ENCODE measurements at regions not wholly inside any gene's neighbourhood (a gene's known extent, or its start where the extent isn't known, plus 50 kb on each side); places are given as distances from the start of the nearest gene placed in this dataset.
"Not testable (repeated sequence)": the region's sequence is repeated elsewhere in the genome, so short reads cannot be mapped to it uniquely, and the experiment has no call there.

DNA sequence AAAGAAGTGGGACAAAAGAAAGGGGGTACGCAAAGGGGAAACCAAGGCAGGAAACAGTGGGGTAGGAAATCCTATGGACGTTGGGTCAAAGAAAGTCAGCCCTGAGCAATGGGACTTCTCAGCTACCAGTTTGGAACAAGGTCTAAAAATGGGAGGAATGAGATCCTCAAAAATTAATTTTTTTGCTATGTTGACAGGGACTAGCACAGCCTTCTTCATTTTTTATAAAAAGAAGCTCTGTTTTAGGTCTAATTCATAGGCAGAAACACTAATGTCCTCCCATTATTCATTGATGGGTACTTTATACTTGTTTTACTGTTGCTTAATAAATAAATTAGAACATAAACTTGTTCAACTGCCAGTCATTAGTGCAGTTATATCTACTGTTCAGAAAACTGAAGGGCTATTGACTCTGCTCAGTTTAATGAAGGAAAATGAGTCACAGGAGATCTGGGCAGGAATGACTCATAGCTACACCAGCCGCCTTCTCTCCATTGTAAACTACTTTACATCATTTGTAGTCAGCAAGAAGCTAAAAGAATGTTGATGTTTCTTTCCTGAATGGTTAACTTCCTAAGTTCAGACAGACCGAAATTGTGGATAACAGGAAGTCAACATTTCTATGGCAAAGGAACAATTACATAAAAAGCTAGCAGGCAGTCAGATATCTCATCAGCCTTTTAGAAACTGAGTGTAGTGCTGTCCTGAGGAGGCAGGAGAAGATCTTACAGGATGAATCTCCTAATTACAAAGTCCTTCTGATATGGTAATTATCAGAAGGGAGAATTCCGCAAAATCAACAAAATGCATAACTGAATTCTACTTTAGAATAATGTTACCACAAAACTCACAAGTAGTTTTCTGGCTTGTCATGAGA is 356.4 kb upstream of the PKN2 start:
- Histone ChIP-seq H3K36me3 (ENCODE audit: control insufficient read depth in 2 of 2, extremely low read depth in 1 of 2, insufficient read depth in 1 of 2, low read length in 1 of 2) (no peaks in the 10 kb centered on the region), H3K4me3 (ENCODE audit: control insufficient read depth in 1 of 2, extremely low read depth in 1 of 2, low read length in 1 of 2) (no peak overlapping the region), H3K27me3 (replicated peaks in 1 of 2; ENCODE audit: control insufficient read depth in 2 of 2, extremely low read depth in 1 of 2, insufficient read depth in 2 of 2, low read length in 1 of 2) (no peaks in the 10 kb centered on the region), H3K9me3 (no peaks in the 10 kb centered on the region), H3K4me1 (ENCODE audit: control insufficient read depth in 1 of 2, extremely low read depth in 1 of 2, insufficient read depth in 2 of 2, low read length in 2 of 2) (no peaks in the 10 kb centered on the region), H3K27ac (ENCODE audit: low read length) (no peak overlapping the region)
- no peak for ATAC-seq (replicated peaks in 1 of 4)
- POLR2A ChIA-PET: no interaction called here
- no peak overlapping the region for H3K4me3 Mint-ChIP-seq
- DNase-seq: no peak
- H3K9me3 Mint-ChIP-seq: no peaks in the 10 kb centered on the region
- H3K36me3 Mint-ChIP-seq: no peaks in the 10 kb centered on the region
- CTCF ChIA-PET: no interaction called here
- no peak overlapping the region for H3K27ac Mint-ChIP-seq
- no CpG with 5 or more reads among the region's 5 CpGs for WGBS (ENCODE audit: insufficient coverage)
- no peaks in the 10 kb centered on the region for H3K27me3 Mint-ChIP-seq
- H3K4me1 Mint-ChIP-seq: no peaks in the 10 kb centered on the region

- Mint-ChIP-seq H3K36me3 (no peaks in the 10 kb centered on the region), H3K4me1 (no peaks in the 10 kb centered on the region), H3K4me3 (no peak overlapping the region), H3K9me3 (no peaks in the 10 kb centered on the region), H3K27me3 (no peaks in the 10 kb centered on the region), H3K27ac (no peak overlapping the region)
- no peak for DNase-seq
- no peak overlapping the region for H3K4me3 ChIP-seq (ENCODE audit: control insufficient read depth in 1 of 2, extremely low read depth in 1 of 2, low read length in 1 of 2)
- H3K36me3 ChIP-seq (ENCODE audit: control insufficient read depth in 2 of 2, extremely low read depth in 1 of 2, insufficient read depth in 1 of 2, low read length in 1 of 2): no peaks in the 10 kb centered on the region
- H3K9me3 ChIP-seq: no peaks in the 10 kb centered on the region
- no peak for ATAC-seq (replicated peaks in 1 of 4)
- H3K4me1 ChIP-seq (ENCODE audit: control insufficient read depth in 1 of 2, extremely low read depth in 1 of 2, insufficient read depth in 2 of 2, low read length in 2 of 2): no peaks in the 10 kb centered on the region
- no CpG with 5 or more reads among the region's 4 CpGs for WGBS (ENCODE audit: insufficient coverage)
- POLR2A ChIA-PET: no interaction called here
- H3K27me3 ChIP-seq (replicated peaks in 1 of 2; ENCODE audit: control insufficient read depth in 2 of 2, extremely low read depth in 1 of 2, insufficient read depth in 2 of 2, low read length in 1 of 2): no peaks in the 10 kb centered on the region
- H3K27ac ChIP-seq (ENCODE audit: low read length): no peak overlapping the region
- CTCF ChIA-PET: no interaction called here
Observed at GRCh38 chr1:88330201-88330600, 353.9 kb upstream of the PKN2 start.

- no peaks in the 10 kb centered on the region for H3K36me3 Mint-ChIP-seq
- CTCF ChIA-PET: no interaction called here
- ATAC-seq (replicated peaks in 1 of 4) (no peak), DNase-seq (no peak)
- WGBS (ENCODE audit: insufficient coverage): no CpG with 5 or more reads among the region's 9 CpGs
- no peaks in the 10 kb centered on the region for H3K27me3 Mint-ChIP-seq
- H3K4me3 Mint-ChIP-seq: no peak overlapping the region
- H3K4me1 Mint-ChIP-seq: no peaks in the 10 kb centered on the region
- Histone ChIP-seq H3K4me1 (ENCODE audit: control insufficient read depth in 1 of 2, extremely low read depth in 1 of 2, insufficient read depth in 2 of 2, low read length in 2 of 2) (no peaks in the 10 kb centered on the region), H3K36me3 (ENCODE audit: control insufficient read depth in 2 of 2, extremely low read depth in 1 of 2, insufficient read depth in 1 of 2, low read length in 1 of 2) (no peaks in the 10 kb centered on the region), H3K27me3 (replicated peaks in 1 of 2; ENCODE audit: control insufficient read depth in 2 of 2, extremely low read depth in 1 of 2, insufficient read depth in 2 of 2, low read length in 1 of 2) (no peaks in the 10 kb centered on the region), H3K9me3 (no peaks in the 10 kb centered on the region), H3K27ac (ENCODE audit: low read length) (no peak overlapping the region), H3K4me3 (ENCODE audit: control insufficient read depth in 1 of 2, extremely low read depth in 1 of 2, low read length in 1 of 2) (no peak overlapping the region)
- no peak overlapping the region for H3K27ac Mint-ChIP-seq
- H3K9me3 Mint-ChIP-seq: no peaks in the 10 kb centered on the region
- POLR2A ChIA-PET: no interaction called here
Observed at GRCh38 chr1:88333086-88333695, 350.9 kb upstream of the PKN2 start.

DNA sequence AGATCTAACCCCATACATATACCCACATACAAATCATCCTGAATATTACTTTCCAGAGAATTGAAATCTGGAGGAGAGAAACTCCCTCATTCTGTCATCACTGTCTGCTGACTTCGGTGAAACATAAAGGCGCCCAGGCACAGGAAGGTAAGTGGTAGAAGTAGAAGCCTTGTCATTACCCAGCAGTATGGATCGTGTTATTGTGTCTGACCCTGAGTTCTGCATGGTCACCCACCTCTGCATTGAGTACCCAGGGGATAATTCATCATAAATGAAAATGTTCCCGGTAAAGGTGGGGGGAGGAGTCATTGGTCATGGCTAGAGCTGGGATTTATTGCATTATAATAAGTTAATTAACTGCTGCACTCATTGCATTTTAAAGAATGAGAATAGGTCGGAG is 342.6 kb upstream of the PKN2 start:
- Histone ChIP-seq H3K4me3 (ENCODE audit: control insufficient read depth in 1 of 2, extremely low read depth in 1 of 2, low read length in 1 of 2) (no peak overlapping the region), H3K27me3 (replicated peaks in 1 of 2; ENCODE audit: control insufficient read depth in 2 of 2, extremely low read depth in 1 of 2, insufficient read depth in 2 of 2, low read length in 1 of 2) (no peaks in the 10 kb centered on the region), H3K36me3 (ENCODE audit: control insufficient read depth in 2 of 2, extremely low read depth in 1 of 2, insufficient read depth in 1 of 2, low read length in 1 of 2) (no peaks in the 10 kb centered on the region), H3K9me3 (no peaks in the 10 kb centered on the region), H3K27ac (ENCODE audit: low read length) (no peak overlapping the region), H3K4me1 (ENCODE audit: control insufficient read depth in 1 of 2, extremely low read depth in 1 of 2, insufficient read depth in 2 of 2, low read length in 2 of 2) (no peaks in the 10 kb centered on the region)
- WGBS (ENCODE audit: insufficient coverage): 70% methylated on average over 2 of the region's 5 CpGs
- Mint-ChIP-seq H3K4me1 (no peaks in the 10 kb centered on the region), H3K4me3 (no peak overlapping the region), H3K9me3 (peaks cover 0 to 9% (median 2%) of the 10 kb centered on the region in 3 donors), H3K27ac (no peak overlapping the region), H3K36me3 (no peaks in the 10 kb centered on the region), H3K27me3 (no peaks in the 10 kb centered on the region)
- ChIA-PET CTCF (interaction anchor here in 1 of 2 donors (0.6 kb wide), 1 partner anchor 1558 kb away, joined by 3 read pairs; no protein-coding TSS in a partner anchor), POLR2A (no interaction called here)
- ATAC-seq (replicated peaks in 1 of 4): no peak
- no peak for DNase-seq

DNA sequence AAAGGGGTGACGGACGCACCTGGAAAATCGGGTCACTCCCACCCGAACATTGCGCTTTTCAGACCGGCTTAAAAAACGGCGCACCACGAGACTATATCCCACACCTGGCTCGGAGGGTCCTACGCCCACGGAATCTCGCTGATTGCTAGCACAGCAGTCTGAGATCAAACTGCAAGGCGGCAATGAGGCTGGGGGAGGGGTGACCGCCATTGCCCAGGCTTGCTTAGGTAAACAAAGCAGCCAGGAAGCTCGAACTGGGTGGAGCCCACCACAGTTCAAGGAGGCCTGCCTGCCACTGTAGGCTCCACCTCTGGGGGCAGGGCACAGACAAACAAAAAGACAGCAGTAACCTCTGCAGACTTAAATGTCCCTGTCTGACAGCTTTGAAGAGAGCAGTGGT is 342.0 kb upstream of the PKN2 start:
- H3K27ac ChIP-seq (ENCODE audit: low read length); H3K4me1 Mint-ChIP-seq; POLR2A ChIA-PET; H3K9me3 Mint-ChIP-seq; CTCF ChIA-PET; H3K4me1 ChIP-seq (ENCODE audit: control insufficient read depth in 1 of 2, extremely low read depth in 1 of 2, insufficient read depth in 2 of 2, low read length in 2 of 2); H3K27ac Mint-ChIP-seq; H3K27me3 Mint-ChIP-seq; H3K36me3 Mint-ChIP-seq; H3K36me3 ChIP-seq (ENCODE audit: control insufficient read depth in 2 of 2, extremely low read depth in 1 of 2, insufficient read depth in 1 of 2, low read length in 1 of 2); H3K4me3 ChIP-seq (ENCODE audit: control insufficient read depth in 1 of 2, extremely low read depth in 1 of 2, low read length in 1 of 2); H3K9me3 ChIP-seq; ATAC-seq (replicated peaks in 1 of 4); H3K4me3 Mint-ChIP-seq; H3K27me3 ChIP-seq (replicated peaks in 1 of 2; ENCODE audit: control insufficient read depth in 2 of 2, extremely low read depth in 1 of 2, insufficient read depth in 2 of 2, low read length in 1 of 2): not testable (repeated sequence)
- WGBS (ENCODE audit: insufficient coverage): no CpG with 5 or more reads among the region's 16 CpGs
- peak in 14 of 35 experiments; percentile 0 to 46 (median 14) for DNase-seq

- no peaks in the 10 kb centered on the region for H3K36me3 ChIP-seq (ENCODE audit: control insufficient read depth in 2 of 2, extremely low read depth in 1 of 2, insufficient read depth in 1 of 2, low read length in 1 of 2)
- H3K4me3 ChIP-seq (ENCODE audit: control insufficient read depth in 1 of 2, extremely low read depth in 1 of 2, low read length in 1 of 2): no peak overlapping the region
- ChIA-PET CTCF (no interaction called here), POLR2A (no interaction called here)
- H3K27ac ChIP-seq (ENCODE audit: low read length): no peak overlapping the region
- Mint-ChIP-seq H3K36me3 (no peaks in the 10 kb centered on the region), H3K4me1 (no peaks in the 10 kb centered on the region), H3K4me3 (no peak overlapping the region), H3K27ac (no peak overlapping the region), H3K27me3 (peaks cover 0 to 4% of the 10 kb centered on the region in 2 donors), H3K9me3 (no peaks in the 10 kb centered on the region)
- H3K9me3 ChIP-seq: no peaks in the 10 kb centered on the region
- DNase-seq: no peak
- 50% methylated on average over 1 of the region's 2 CpGs for WGBS (ENCODE audit: insufficient coverage)
- ATAC-seq (replicated peaks in 1 of 4): no peak
- no peaks in the 10 kb centered on the region for H3K27me3 ChIP-seq (replicated peaks in 1 of 2; ENCODE audit: control insufficient read depth in 2 of 2, extremely low read depth in 1 of 2, insufficient read depth in 2 of 2, low read length in 1 of 2)
- no peaks in the 10 kb centered on the region for H3K4me1 ChIP-seq (ENCODE audit: control insufficient read depth in 1 of 2, extremely low read depth in 1 of 2, insufficient read depth in 2 of 2, low read length in 2 of 2)
Observed at GRCh38 chr1:88350648-88351047, 333.4 kb upstream of the PKN2 start.
